GM18873 (cell line): ENCODE measurements at regions not wholly inside any gene's neighbourhood (a gene's known extent, or its start where the extent isn't known, plus 50 kb on each side); places are given as distances from the start of the nearest gene placed in this dataset.

Experiments used
- ATAC-seq: cut with Tn5 transposase; IDR thresholded peaks from one replicate; pipeline ENCODE4 v1.9.1; 2021; ENCODE audit warnings: mild to moderate bottlenecking, moderate library complexity, moderate number of reproducible peaks; ENCODE audit not compliant: unreplicated experiment, low FRiP score

- ATAC-seq = no peak
Measured at GRCh38 chr18:59086522-59086921, 53.2 kb upstream of the SEC11C start.

GRCh38 chr18:59087391-59087790, 52.3 kb upstream of the SEC11C start:
- ATAC-seq = no peak
